ELF-1 (cell line): ENCODE measurements at regions not wholly inside any gene's neighbourhood (a gene's known extent, or its start where the extent isn't known, plus 50 kb on each side); places are given as distances from the start of the nearest gene placed in this dataset.

Source experiments
- DNase-seq: peaks from one replicate; pipeline ENCODE4 v3.0.0-alpha.2; 2016; ENCODE audit warnings: low read depth, low spot score

GRCh38 chr4:186889876-186890643 is 166.4 kb upstream of the FAT1 start:
- no peak for DNase-seq

- no peak for DNase-seq
These were observed 168.3 kb upstream of the FAT1 start for GRCh38 chr4:186891859-186892486.

GRCh38 chr4:186898367-186898766 is 174.7 kb upstream of the FAT1 start:
- no peak for DNase-seq

GRCh38 chr4:186900232-186900900 is 176.7 kb upstream of the FAT1 start:
- no peak for DNase-seq

DNA sequence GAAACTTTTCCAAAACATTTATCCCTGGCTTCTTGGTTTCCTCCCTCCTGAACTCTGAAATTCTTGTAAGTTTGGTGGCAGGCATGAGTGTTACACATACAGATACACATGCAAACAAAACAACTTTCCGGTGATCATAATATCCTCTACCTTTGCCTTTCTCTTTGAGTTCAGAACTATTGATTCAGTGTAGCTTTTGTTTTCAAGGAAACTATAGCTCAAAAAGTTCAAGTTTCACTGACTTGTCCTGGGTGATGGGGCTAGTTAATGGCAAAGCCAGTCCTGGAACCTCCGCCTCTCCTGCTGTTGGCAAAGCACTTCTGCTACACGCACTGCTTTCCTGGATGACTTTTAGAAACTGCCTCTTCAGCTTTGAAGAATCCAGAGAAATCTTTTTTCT is 177.3 kb upstream of the FAT1 start:
- DNase-seq, result no peak

DNA sequence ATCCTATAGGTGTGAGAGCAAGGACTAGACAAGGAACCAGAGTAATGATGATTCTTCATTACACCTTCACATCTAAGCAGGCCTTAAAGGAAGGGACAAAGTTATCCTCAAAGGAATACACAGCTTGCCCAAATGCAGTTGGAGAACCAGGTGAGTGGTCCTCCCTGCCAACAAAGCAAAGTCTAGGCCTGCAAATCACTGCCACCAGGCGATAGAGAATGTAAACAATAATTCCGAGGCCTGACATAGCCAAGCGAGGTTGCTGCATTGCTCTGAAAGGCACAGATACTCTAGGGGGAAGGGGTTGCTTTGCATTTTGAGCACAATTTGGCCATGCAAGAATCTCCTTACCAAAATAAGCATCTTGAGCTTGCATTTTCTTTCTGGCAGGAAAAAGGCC is 178.2 kb upstream of the FAT1 start:
- no peak for DNase-seq

- DNase-seq, result no peak
These were observed 178.7 kb upstream of the FAT1 start for GRCh38 chr4:186902361-186902760.

DNA sequence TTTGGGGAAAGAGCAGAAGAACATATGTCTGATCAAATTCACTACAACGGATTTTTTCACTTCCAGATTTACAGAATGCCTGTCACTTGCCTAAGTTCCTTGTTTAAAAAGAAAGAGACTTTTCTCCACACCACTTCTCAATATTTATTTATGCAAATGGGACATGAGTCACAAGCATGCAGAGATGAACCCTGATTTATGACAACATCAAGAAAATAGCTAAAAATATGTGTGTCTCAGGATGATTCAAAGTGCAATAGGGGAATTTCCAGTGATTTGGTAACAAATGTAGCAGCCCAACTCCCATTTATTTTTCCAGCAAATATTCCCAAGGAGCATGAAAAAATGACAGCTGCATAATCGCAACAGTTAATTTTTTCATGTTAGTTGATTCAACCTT is 180.4 kb upstream of the FAT1 start:
- DNase-seq, result no peak

- DNase-seq, result no peak
These were observed 183.1 kb upstream of the FAT1 start for GRCh38 chr4:186906722-186907121.

DNA sequence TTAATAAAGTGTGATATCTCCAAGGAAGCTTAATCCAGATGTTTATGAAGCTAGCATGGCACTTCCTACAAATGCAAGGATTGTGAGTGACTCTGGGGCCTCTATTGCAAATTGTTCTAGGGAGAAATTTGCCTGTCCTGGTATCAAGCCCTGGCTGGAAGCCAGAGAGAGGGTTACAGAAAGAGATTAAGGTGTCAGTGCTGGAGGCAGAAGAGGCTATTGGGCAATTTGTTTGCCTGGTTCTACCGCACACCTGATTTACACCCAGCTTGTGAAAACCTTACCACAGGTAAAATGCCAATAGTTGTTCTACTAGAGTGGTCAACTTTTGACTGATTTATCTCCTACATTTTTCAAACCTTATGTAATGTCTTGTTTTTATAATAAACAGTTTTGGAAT is 186.7 kb upstream of the FAT1 start:
- DNase-seq, result no peak

GRCh38 chr4:186912606-186913005 is 188.9 kb upstream of the FAT1 start:
- no peak for DNase-seq

DNA sequence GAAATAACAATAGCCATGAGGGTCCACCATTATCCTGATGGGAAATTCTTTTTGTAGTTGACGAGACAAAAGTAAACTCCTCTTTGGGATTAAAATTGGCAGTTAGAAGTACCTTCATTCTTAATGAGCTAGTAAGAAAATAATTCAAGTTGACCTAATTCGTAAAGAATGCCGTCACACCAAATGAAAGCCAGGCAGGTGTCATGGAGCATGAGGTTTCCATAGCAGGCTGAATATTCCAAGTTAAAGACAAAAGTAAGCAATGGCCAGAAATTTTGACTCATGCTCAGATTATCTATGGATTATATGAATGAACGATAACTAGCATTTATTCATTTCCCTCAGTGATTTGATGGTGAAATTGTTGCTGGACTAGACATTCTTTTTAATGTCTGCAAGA is 192.2 kb upstream of the FAT1 start:
- no peak for DNase-seq

- DNase-seq, result no peak
These were observed 193.5 kb upstream of the FAT1 start for GRCh38 chr4:186917136-186917535.

DNA sequence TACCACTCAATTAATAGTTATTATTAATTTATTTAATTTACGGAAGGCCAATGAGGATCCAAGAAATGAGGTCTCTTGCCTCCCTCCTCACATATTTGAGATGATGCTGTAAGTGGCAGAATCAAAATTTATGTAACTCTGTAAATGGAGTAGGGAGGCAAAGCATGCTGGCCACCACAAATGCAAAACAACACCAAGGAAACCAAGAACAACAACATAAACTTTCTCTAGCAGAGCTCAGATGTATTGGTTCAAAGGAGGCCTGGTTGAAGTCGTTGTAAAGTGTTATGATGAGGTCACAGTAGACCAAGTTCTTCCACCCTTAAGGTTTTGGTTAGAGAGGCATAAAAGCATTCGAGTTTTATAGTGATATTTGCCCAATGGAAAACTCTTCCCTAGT is 194.8 kb upstream of the FAT1 start:
- DNase-seq, result no peak

- DNase-seq, result no peak
These were observed 195.7 kb upstream of the FAT1 start for GRCh38 chr4:186919340-186919739.

GRCh38 chr4:186920483-186920882 is 196.8 kb upstream of the FAT1 start:
- DNase-seq, result no peak

DNA sequence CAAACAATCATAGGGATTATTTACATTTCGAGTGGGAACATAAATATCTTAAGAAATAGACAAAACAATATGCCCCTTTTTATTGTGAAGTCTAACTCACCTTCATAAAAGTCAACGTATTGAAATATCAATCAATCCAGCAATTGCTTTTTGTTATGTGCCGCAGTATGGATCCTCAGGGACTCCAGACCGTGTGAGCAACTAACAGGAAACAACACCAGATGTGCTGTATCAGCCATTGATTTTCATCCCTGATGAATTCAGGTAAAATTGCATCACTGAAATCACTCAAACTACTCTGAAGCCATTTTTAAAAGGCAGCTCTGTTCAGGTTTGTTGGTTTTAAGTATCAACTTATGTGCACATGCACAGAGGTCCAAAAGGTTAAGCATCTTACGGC is 197.3 kb upstream of the FAT1 start:
- no peak for DNase-seq

DNA sequence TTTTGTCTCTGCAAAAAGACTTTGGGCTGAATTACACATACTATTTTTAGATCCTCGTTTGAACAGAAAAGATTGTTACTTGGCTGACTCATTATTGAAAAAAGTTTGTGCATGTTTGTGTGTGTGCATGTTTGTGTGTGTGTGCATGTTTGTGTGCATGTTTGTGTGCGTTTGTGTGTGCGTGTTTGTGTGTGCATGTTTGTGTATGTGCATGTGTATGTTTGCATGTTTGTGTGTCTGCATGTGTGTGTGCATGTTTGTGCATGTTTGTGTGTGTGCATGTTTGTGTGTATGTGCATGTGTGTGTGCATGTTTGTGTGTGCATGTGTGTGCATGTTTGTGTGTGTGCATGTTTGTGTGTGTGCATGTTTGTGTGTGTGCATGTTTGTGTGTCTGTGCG is 201.1 kb upstream of the FAT1 start:
- no peak for DNase-seq

GRCh38 chr4:186927624-186928023 is 204.0 kb upstream of the FAT1 start:
- DNase-seq, result no peak

- no peak for DNase-seq
These were observed 206.4 kb upstream of the FAT1 start for GRCh38 chr4:186930024-186930423.

GRCh38 chr4:186931519-186931918 is 207.9 kb upstream of the FAT1 start:
- no peak for DNase-seq

DNA sequence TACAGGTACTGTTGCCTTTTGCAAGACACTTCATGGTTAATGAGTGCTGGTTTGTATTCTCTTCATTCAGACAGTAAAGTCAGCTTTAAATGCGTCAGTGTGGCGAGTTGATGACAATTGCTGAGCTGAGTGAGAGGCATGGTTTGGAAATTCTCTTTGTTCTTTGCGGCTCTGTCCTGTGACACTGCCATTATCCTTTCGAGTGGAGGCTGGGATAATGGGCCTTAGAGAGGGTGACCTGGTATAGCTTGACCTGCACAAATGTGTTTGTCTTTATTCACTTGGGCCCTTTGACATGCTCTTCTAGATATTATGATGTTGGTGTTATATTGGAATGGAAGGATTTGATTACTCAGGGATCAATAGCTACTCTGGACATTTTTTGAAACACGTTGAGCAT is 208.5 kb upstream of the FAT1 start:
- no peak for DNase-seq

DNA sequence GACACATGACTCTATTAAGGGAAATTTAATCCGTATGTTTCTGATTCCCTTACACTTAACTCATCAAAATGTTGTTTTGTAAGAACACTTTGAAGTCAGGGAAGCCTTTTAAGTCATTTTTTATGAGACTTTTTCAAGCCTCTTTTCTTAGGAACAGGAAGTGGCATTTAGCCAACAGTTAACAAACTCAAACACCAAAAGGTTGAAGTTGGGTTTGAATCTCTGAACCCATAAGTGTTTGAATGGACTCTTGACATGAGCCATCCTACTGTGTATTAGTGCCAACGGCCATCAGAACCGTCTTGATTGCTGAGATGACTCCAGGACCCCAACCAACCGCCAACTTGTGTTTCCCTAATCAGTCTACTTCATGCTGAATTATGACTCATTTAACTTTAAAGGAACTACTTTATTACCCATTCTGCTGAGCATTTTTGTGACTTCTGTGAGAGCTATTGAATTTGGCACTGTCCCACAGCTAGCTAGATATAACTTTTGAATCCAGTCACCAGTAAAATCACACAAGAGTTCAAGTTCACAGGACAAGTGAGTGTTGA is 209.1 kb upstream of the FAT1 start:
- DNase-seq, result no peak
